GM18907 (cell line): ENCODE measurements at regions not wholly inside any gene's neighbourhood (a gene's known extent, or its start where the extent isn't known, plus 50 kb on each side); places are given as distances from the start of the nearest gene placed in this dataset.

Source experiments
- ATAC-seq: cut with Tn5 transposase; IDR thresholded peaks from one replicate; pipeline ENCODE4 v1.9.1; 2021; ENCODE audit warnings: mild to moderate bottlenecking, moderate library complexity; ENCODE audit not compliant: unreplicated experiment

- no peak for ATAC-seq
Observed at GRCh38 chr2:52776571-52776970, 991.0 kb upstream of the CHAC2 start.

GRCh38 chr2:52775674-52776073, 991.9 kb upstream of the CHAC2 start:
- ATAC-seq = no peak

- ATAC-seq = no peak
Observed at GRCh38 chr2:52765735-52766134, 1001.9 kb upstream of the CHAC2 start.

GRCh38 chr2:52749764-52750163, 1017.8 kb upstream of the CHAC2 start:
- no peak for ATAC-seq

GRCh38 chr2:52745144-52745543, 1022.5 kb upstream of the CHAC2 start:
- ATAC-seq = no peak

- no peak for ATAC-seq
Observed at GRCh38 chr2:52732849-52733395, 1034.7 kb upstream of the CHAC2 start.

GRCh38 chr2:52724585-52724984, 1043.0 kb upstream of the CHAC2 start:
- no peak for ATAC-seq

GRCh38 chr2:52717836-52718235, 1049.8 kb upstream of the CHAC2 start:
- ATAC-seq = no peak

- ATAC-seq = no peak
Observed at GRCh38 chr2:52710810-52711618, 1056.6 kb upstream of the CHAC2 start.

- no peak for ATAC-seq
Observed at GRCh38 chr2:52704251-52704650, 1063.4 kb upstream of the CHAC2 start.

GRCh38 chr2:52703004-52703403, 1064.6 kb upstream of the CHAC2 start:
- no peak for ATAC-seq

- ATAC-seq = no peak
Observed at GRCh38 chr2:52698408-52698807, 1069.2 kb upstream of the CHAC2 start.

- ATAC-seq = no peak
Observed at GRCh38 chr2:52697690-52698089, 1069.9 kb upstream of the CHAC2 start.

- no peak for ATAC-seq
Observed at GRCh38 chr2:52695731-52696130, 1071.9 kb upstream of the CHAC2 start.

GRCh38 chr2:52686935-52687334, 1080.7 kb upstream of the CHAC2 start:
- ATAC-seq = no peak

GRCh38 chr2:52676056-52676455, 1091.5 kb upstream of the CHAC2 start:
- ATAC-seq = no peak

- ATAC-seq = no peak
Observed at GRCh38 chr2:52668724-52669123, 1098.9 kb upstream of the CHAC2 start.

- no peak for ATAC-seq
Observed at GRCh38 chr2:52659546-52659945, 1108.1 kb upstream of the CHAC2 start.

GRCh38 chr2:52658598-52658997, 1109.0 kb upstream of the CHAC2 start:
- no peak for ATAC-seq

GRCh38 chr2:52639692-52640091, 1127.9 kb upstream of the CHAC2 start:
- no peak for ATAC-seq

- ATAC-seq = no peak
Observed at GRCh38 chr2:52632543-52632942, 1135.1 kb upstream of the CHAC2 start.

GRCh38 chr2:52629944-52630343, 1137.7 kb upstream of the CHAC2 start:
- no peak for ATAC-seq

- no peak for ATAC-seq
Observed at GRCh38 chr2:52629531-52629930, 1138.1 kb upstream of the CHAC2 start.
